Keratinocyte (primary cell): ENCODE measurements at regions not wholly inside any gene's neighbourhood (a gene's known extent, or its start where the extent isn't known, plus 50 kb on each side); places are given as distances from the start of the nearest gene placed in this dataset.

Source experiments
- DNase-seq: peaks from one replicate; pipeline ENCODE4 v3.0.0-alpha.2; 2011; ENCODE audit warnings: low read depth, missing footprints, low spot score
- FAIRE-seq: peaks from 2 replicates; lab custom pipeline; 2011; peaks lifted over from hg19 to GRCh38; lab: Jason Lieb, UNC
- H2AFZ ChIP-seq: 2 replicates; pipeline ENCODE4 v1.6.0; 2012; ENCODE audit warnings: low read length, control low read depth, inconsistent platforms; ENCODE audit not compliant: control insufficient read depth
- H3K27ac ChIP-seq: 2 replicates; pipeline ENCODE4 v1.5.1; 2011; ENCODE audit warnings: low read length; ENCODE audit not compliant: control insufficient read depth, insufficient read depth
- H3K27me3 ChIP-seq: 3 replicates; pipeline ENCODE4 v1.6.0; 2011; ENCODE audit warnings: low read length; ENCODE audit not compliant: control insufficient read depth, insufficient read depth; ENCODE audit errors: extremely low read depth
- H3K36me3 ChIP-seq, 2 experiments: 2 replicates in 1 of 2; 3 replicates in 1 of 2; pipeline ENCODE4 v1.5.1; 2011; ENCODE audit warnings: low read length in 2 of 2, mild to moderate bottlenecking in 1 of 2; ENCODE audit not compliant: control insufficient read depth in 2 of 2, insufficient read depth in 2 of 2; ENCODE audit errors: extremely low read depth in 1 of 2
- H3K4me1 ChIP-seq: 3 replicates; pipeline ENCODE4 v1.5.1; 2011; ENCODE audit warnings: low read length; ENCODE audit not compliant: control insufficient read depth, insufficient read depth; ENCODE audit errors: extremely low read depth
- H3K4me2 ChIP-seq: 3 replicates; pipeline ENCODE4 v1.6.0; 2011; ENCODE audit warnings: low read depth, low read length; ENCODE audit not compliant: control insufficient read depth, insufficient read depth; ENCODE audit errors: extremely low read depth
- H3K4me3 ChIP-seq, 3 experiments: fragments of 200-600 bp in 1 of 3; sonication (generic) in 1 of 3; 2 replicates in 2 of 3; 3 replicates in 1 of 3; pipeline ENCODE4 v1.5.1; 2011 to 2016; ENCODE audit warnings: low read length in 3 of 3, mild to moderate bottlenecking in 3 of 3, control low read depth in 2 of 3, inconsistent platforms in 1 of 3, low read depth in 1 of 3, mixed read lengths in 1 of 3, mixed run types in 1 of 3, moderate library complexity in 1 of 3; ENCODE audit not compliant: control insufficient read depth in 2 of 3, insufficient read depth in 2 of 3; ENCODE audit errors: extremely low read depth in 1 of 3
- H3K79me2 ChIP-seq: 2 replicates; pipeline ENCODE4 v1.6.0; 2012; ENCODE audit warnings: low read length; ENCODE audit not compliant: control insufficient read depth, insufficient read depth
- H3K9ac ChIP-seq: 3 replicates; pipeline ENCODE4 v1.6.0; 2011; ENCODE audit warnings: low read length; ENCODE audit not compliant: control insufficient read depth, insufficient read depth; ENCODE audit errors: extremely low read depth
- H3K9me1 ChIP-seq: 3 replicates; pipeline ENCODE4 v1.6.0; 2011; ENCODE audit warnings: low read length; ENCODE audit not compliant: control insufficient read depth, insufficient read depth; ENCODE audit errors: extremely low read depth
- H3K9me3 ChIP-seq: 2 replicates; pipeline ENCODE4 v1.5.1; 2012; ENCODE audit warnings: low read depth, low read length; ENCODE audit not compliant: control insufficient read depth
- H4K20me1 ChIP-seq: 3 replicates; pipeline ENCODE4 v1.6.0; 2011; ENCODE audit warnings: low read length; ENCODE audit not compliant: control insufficient read depth, insufficient read depth; ENCODE audit errors: extremely low read depth
- EZH2 ChIP-seq: IDR thresholded peaks from one replicate; pipeline ENCODE4 v1.6.1; 2012; ENCODE audit warnings: inconsistent platforms, mild to moderate bottlenecking, low read length, moderate library complexity
- dilution Hi-C: fragments of 300-500 bp; cut with MboI; formaldehyde crosslinking; loops from one replicate; pipeline ENCODE4 v1.7.0; 2020; ENCODE audit warnings: low sequenced_read_pairs; ENCODE audit not compliant: extremely low pct_ligation_motif_present
- TF ChIP-seq, protein P1 (sequence below), 3 experiments: IDR thresholded peaks in 1 of 3; conservative IDR thresholded peaks in 1 of 3; optimal IDR thresholded peaks in 1 of 3; 2 replicates in 2 of 3; 3 replicates in 1 of 3; pipeline versions ENCODE3 to v1.5.1; 2011; ENCODE audit warnings: low read length in 3 of 3, mild to moderate bottlenecking in 3 of 3, moderate library complexity in 2 of 3, control low read depth in 1 of 3, inconsistent platforms in 1 of 3; ENCODE audit not compliant: insufficient read depth in 2 of 3; ENCODE audit errors: extremely low read depth in 1 of 3

DNA sequence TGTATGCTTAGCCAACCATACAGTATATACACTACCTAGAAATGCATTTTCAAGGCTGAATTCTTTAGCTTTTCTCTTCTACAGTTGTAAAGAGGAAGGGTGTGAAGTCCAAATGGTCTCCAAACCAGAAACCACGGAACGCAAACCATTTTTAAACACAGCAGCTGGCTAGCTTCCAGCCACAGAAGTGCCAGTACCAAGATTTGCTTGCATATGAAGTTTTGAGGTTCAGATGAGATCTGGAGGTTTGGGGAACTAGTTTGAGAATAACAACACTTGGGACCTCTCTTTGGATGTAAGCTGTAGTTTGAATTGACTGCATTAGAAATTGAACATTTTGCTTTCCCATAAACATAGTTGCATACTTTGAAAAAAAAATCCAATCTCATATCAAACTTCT lies 1243.5 kb downstream of the EFNB2 start:
- no peak for TF ChIP-seq EZH2
- TF ChIP-seq, protein P1, sequence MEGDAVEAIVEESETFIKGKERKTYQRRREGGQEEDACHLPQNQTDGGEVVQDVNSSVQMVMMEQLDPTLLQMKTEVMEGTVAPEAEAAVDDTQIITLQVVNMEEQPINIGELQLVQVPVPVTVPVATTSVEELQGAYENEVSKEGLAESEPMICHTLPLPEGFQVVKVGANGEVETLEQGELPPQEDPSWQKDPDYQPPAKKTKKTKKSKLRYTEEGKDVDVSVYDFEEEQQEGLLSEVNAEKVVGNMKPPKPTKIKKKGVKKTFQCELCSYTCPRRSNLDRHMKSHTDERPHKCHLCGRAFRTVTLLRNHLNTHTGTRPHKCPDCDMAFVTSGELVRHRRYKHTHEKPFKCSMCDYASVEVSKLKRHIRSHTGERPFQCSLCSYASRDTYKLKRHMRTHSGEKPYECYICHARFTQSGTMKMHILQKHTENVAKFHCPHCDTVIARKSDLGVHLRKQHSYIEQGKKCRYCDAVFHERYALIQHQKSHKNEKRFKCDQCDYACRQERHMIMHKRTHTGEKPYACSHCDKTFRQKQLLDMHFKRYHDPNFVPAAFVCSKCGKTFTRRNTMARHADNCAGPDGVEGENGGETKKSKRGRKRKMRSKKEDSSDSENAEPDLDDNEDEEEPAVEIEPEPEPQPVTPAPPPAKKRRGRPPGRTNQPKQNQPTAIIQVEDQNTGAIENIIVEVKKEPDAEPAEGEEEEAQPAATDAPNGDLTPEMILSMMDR (optimal IDR thresholded peaks at IDR 0.05 in 1 of 3, IDR thresholded peaks at IDR 0.05 in 1 of 3, conservative IDR thresholded peaks at IDR 0.05 in 1 of 3; ENCODE audit: extremely low read depth in 1 of 3, insufficient read depth in 2 of 3, low read length in 3 of 3) = no peak
- H3K4me3 ChIP-seq = no peak overlapping the region
- H3K9me3 ChIP-seq = no peaks in the 10 kb centered on the region
- H3K79me2 ChIP-seq = no peaks in the 10 kb centered on the region
- no peak for FAIRE-seq
- no peaks in the 10 kb centered on the region for H3K36me3 ChIP-seq
- no peaks in the 10 kb centered on the region for H3K27me3 ChIP-seq
- H2AFZ ChIP-seq = no peak overlapping the region
- H3K9ac ChIP-seq = no peak overlapping the region
- no peak for DNase-seq
- no peak overlapping the region for H3K27ac ChIP-seq
- no peaks in the 10 kb centered on the region for H3K9me1 ChIP-seq
- no peaks in the 10 kb centered on the region for H4K20me1 ChIP-seq
- no peak overlapping the region for H3K4me2 ChIP-seq
- no peaks in the 10 kb centered on the region for H3K4me1 ChIP-seq
- dilution Hi-C loops = no loop called here

DNA sequence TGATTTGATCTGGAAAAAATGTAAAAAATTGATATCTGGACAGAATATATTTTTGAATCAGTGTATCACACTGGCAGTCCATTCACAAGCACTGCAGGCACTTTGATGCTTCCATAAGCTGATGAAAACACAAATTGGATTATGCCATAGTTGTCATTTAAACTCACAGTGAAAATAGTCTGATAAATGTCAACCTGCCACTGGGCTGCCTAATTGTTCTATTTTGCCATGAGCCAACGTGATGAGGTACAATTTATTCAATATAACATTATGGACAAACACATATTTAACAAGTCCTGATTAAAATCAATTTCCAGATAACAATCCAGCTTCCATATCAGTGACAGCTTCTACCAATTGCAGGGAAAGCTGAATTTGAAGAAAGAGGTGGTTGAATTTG lies 1244.9 kb downstream of the EFNB2 start:
- no peak overlapping the region for H3K4me2 ChIP-seq
- DNase-seq (no peak), FAIRE-seq (no peak)
- no peak for TF ChIP-seq EZH2
- TF ChIP-seq, protein P1 (optimal IDR thresholded peaks at IDR 0.05 in 1 of 3, IDR thresholded peaks at IDR 0.05 in 1 of 3, conservative IDR thresholded peaks at IDR 0.05 in 1 of 3; ENCODE audit: extremely low read depth in 1 of 3, insufficient read depth in 2 of 3, low read length in 3 of 3) = no peak
- no peak overlapping the region for H3K9ac ChIP-seq
- H3K27ac ChIP-seq = no peak overlapping the region
- no peaks in the 10 kb centered on the region for H3K36me3 ChIP-seq
- H3K27me3 ChIP-seq = no peaks in the 10 kb centered on the region
- no peaks in the 10 kb centered on the region for H3K79me2 ChIP-seq
- no peaks in the 10 kb centered on the region for H4K20me1 ChIP-seq
- no peaks in the 10 kb centered on the region for H3K4me1 ChIP-seq
- no peaks in the 10 kb centered on the region for H3K9me3 ChIP-seq
- dilution Hi-C loops = no loop called here
- H3K9me1 ChIP-seq = no peaks in the 10 kb centered on the region
- no peak overlapping the region for H3K4me3 ChIP-seq
- no peak overlapping the region for H2AFZ ChIP-seq
